Ovary (tissue), 1 donor: ENCODE measurements at regions not wholly inside any gene's neighbourhood (a gene's known extent, or its start where the extent isn't known, plus 50 kb on each side); places are given as distances from the start of the nearest gene placed in this dataset.

ENCODE experiments used
- EP300 ChIP-seq: sonication (generic); formaldehyde crosslinking; IDR thresholded peaks from one replicate; pipeline ENCODE4 v1.6.1; 2017; ENCODE audit warnings: antibody characterized with exemption
- POLR2A ChIP-seq: fragments of 450-650 bp; IDR thresholded peaks from one replicate; pipeline ENCODE4 v1.6.1; 2017; ENCODE audit warnings: antibody characterized with exemption, mild to moderate bottlenecking, moderate library complexity

DNA sequence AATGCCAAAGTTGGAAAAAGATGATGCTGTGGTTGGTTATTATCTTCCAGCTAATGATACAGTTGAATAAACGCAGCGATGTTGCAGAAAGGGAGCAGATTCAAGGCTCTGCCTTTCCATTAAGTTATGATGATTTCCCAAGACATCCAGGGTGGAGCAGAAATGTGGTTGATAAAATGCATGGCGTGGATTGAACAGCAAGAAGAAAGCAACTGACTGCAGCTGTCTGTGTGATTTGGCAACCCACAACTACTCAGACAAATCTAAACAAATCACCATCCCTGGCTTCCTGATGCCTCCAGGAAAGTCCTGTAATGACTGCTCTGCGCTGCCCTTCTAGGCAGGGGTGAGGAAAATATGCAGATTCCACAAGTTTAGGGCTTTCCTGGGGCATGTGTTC lies 166.3 kb downstream of the NRP2 start:
- TF ChIP-seq EP300 (no peak), POLR2A (no peak)
